Kidney (tissue), 13 donors: ENCODE measurements at regions not wholly inside any gene's neighbourhood (a gene's known extent, or its start where the extent isn't known, plus 50 kb on each side); places are given as distances from the start of the nearest gene placed in this dataset.

ENCODE experiments used
- DNase-seq, 5 donors: peaks; one replicate each; pipeline ENCODE4 v3.0.0-alpha.2; 2013 to 2020
- FAIRE-seq: peaks from 2 replicates; lab custom pipeline; 2012; peaks lifted over from hg19 to GRCh38; lab: Jason Lieb, UNC
- H3K27ac ChIP-seq, 2 donors: one replicate each; pipeline ENCODE4 v1.7.0; 2013; ENCODE audit warnings: low read depth in 2 of 2, low read length in 2 of 2, inconsistent platforms in 1 of 2
- H3K27me3 ChIP-seq: one replicate; pipeline ENCODE4 v1.7.1; 2013; ENCODE audit warnings: low read length, inconsistent platforms; ENCODE audit not compliant: control insufficient read depth, insufficient read depth
- H3K36me3 ChIP-seq, 3 donors: one replicate each; pipeline versions ENCODE4 v1.7.0 to v1.7.1; 2013; ENCODE audit warnings: low read length in 3 of 3, control low read depth in 1 of 3, inconsistent platforms in 1 of 3; ENCODE audit not compliant: insufficient read depth in 3 of 3, control insufficient read depth in 2 of 3
- H3K4me1 ChIP-seq, 3 donors: one replicate each; pipeline versions ENCODE4 v1.7.0 to v1.7.1; 2013; ENCODE audit warnings: low read length in 3 of 3, inconsistent platforms in 1 of 3, low read depth in 1 of 3; ENCODE audit not compliant: control insufficient read depth in 2 of 3, insufficient read depth in 2 of 3
- H3K4me3 ChIP-seq, 3 donors: one replicate each; pipeline versions ENCODE4 v1.7.0 to v1.8.1; 2013; ENCODE audit warnings: low read length in 3 of 3, control low read depth in 1 of 3, inconsistent platforms in 1 of 3
- H3K9ac ChIP-seq, 3 donors: one replicate each; pipeline versions ENCODE4 v1.7.0 to v1.7.1; 2013; ENCODE audit warnings: low read length in 3 of 3, control low read depth in 1 of 3, inconsistent platforms in 1 of 3
- H3K9me3 ChIP-seq, 3 donors: one replicate each; pipeline versions ENCODE4 v1.7.0 to v1.7.1; 2013; ENCODE audit warnings: low read length in 3 of 3, control low read depth in 1 of 3, inconsistent platforms in 1 of 3; ENCODE audit not compliant: control insufficient read depth in 2 of 3, insufficient read depth in 1 of 3
- CTCF ChIP-seq: IDR thresholded peaks from 3 replicates; pipeline ENCODE4 v1.5.1; 2012; ENCODE audit warnings: mild to moderate bottlenecking, moderate library complexity, borderline replicate concordance; ENCODE audit not compliant: insufficient read depth; ENCODE audit errors: extremely low read depth
- intact Hi-C: fragments of 100-400 bp; cut with DNase I; formaldehyde crosslinking; loops from one replicate; pipeline ENCODE4 v1.11.1; 2022
- donor health status: control.
- donor health status: control.
- donor health status: control.
- donor health status: control.
- donor health status: control.
- donor health status: DM: yes; HTN: yes; CAD: no.
- donor health status: Normal renal cell carcinoma (clear cell type).

GRCh38 chr5:178786417-178786816 is 56.0 kb upstream of the ZNF354A start:
- FAIRE-seq (no peak), DNase-seq (peak in 4 of 5 donors; percentile 38 to 56 (median 50))
- H3K27me3 ChIP-seq: no peaks in the 10 kb centered on the region
- H3K4me3 ChIP-seq: no peak overlapping the region
- no peak for TF ChIP-seq CTCF
- no peaks in the 10 kb centered on the region for H3K9me3 ChIP-seq
- H3K36me3 ChIP-seq: no peaks in the 10 kb centered on the region
- H3K27ac ChIP-seq: no peak overlapping the region
- peaks cover 0 to 3% (median 0%) of the 10 kb centered on the region in 3 donors for H3K4me1 ChIP-seq
- H3K9ac ChIP-seq: no peak overlapping the region
- intact Hi-C loops: no loop called here

GRCh38 chr5:178785999-178786398 is 55.5 kb upstream of the ZNF354A start:
- Histone ChIP-seq H3K27me3 (no peaks in the 10 kb centered on the region), H3K4me3 (no peak overlapping the region), H3K9me3 (no peaks in the 10 kb centered on the region), H3K4me1 (peaks cover 0 to 3% (median 0%) of the 10 kb centered on the region in 3 donors), H3K36me3 (no peaks in the 10 kb centered on the region), H3K9ac (no peak overlapping the region), H3K27ac (no peak overlapping the region)
- FAIRE-seq (no peak), DNase-seq (no peak)
- no peak for TF ChIP-seq CTCF
- intact Hi-C loops: no loop called here

GRCh38 chr5:178784391-178784790 is 53.9 kb upstream of the ZNF354A start:
- Histone ChIP-seq H3K4me1 (peaks cover 0 to 3% (median 3%) of the 10 kb centered on the region in 3 donors), H3K27me3 (no peaks in the 10 kb centered on the region), H3K36me3 (no peaks in the 10 kb centered on the region), H3K9me3 (no peaks in the 10 kb centered on the region), H3K9ac (no peak overlapping the region), H3K27ac (no peak overlapping the region), H3K4me3 (no peak overlapping the region)
- intact Hi-C loops: no loop called here
- DNase-seq (no peak), FAIRE-seq (no peak)
- TF ChIP-seq CTCF: no peak

GRCh38 chr5:178781936-178782335 is 51.5 kb upstream of the ZNF354A start:
- intact Hi-C loops: no loop called here
- Histone ChIP-seq H3K36me3 (no peaks in the 10 kb centered on the region), H3K27ac (no peak overlapping the region), H3K4me1 (peaks cover 0 to 10% (median 3%) of the 10 kb centered on the region in 3 donors), H3K4me3 (no peak overlapping the region), H3K9ac (no peak overlapping the region), H3K9me3 (no peaks in the 10 kb centered on the region), H3K27me3 (no peaks in the 10 kb centered on the region)
- FAIRE-seq (no peak), DNase-seq (peak in 1 of 5 donors; percentile 37)
- no peak for TF ChIP-seq CTCF
